Panc1 (cell line): ENCODE measurements at regions not wholly inside any gene's neighbourhood (a gene's known extent, or its start where the extent isn't known, plus 50 kb on each side); places are given as distances from the start of the nearest gene placed in this dataset.

Experiments used
- ATAC-seq: fragments of 200-7000 bp; cut with Tn5 transposase; 2 replicates; pipeline ENCODE4 v1.9.1; 2020; ENCODE audit warnings: mild to moderate bottlenecking, moderate library complexity
- BruUV-seq: library from RNA; stranded (reverse); fragments of 400-500 nt; replicated peaks from 2 replicates; lab custom pipeline; 2021; lab: Mats Ljungman, UMichigan
- CTCF ChIA-PET: fragments of 300-600 bp; sonication (Branson Sonifier 250); formaldehyde crosslinking; loops from one replicate; lab custom pipeline; 2022; ENCODE audit warnings: antibody characterized with exemption; lab: Charles Lee
- POLR2A ChIA-PET: fragments of 300-600 bp; sonication (Branson Sonifier 250); formaldehyde crosslinking; loops from one replicate; lab custom pipeline; 2022; ENCODE audit warnings: antibody characterized with exemption; lab: Charles Lee
- DNase-seq: peaks from one replicate; pipeline ENCODE4 v3.0.0-alpha.2; 2010; ENCODE audit warnings: low read depth, low spot score
- H3K27ac ChIP-seq: 2 replicates; pipeline ENCODE4 v1.5.1; 2011; ENCODE audit warnings: mild to moderate bottlenecking, low read length, inconsistent platforms
- H3K27me3 ChIP-seq: fragments of 200-500 bp; sonication (Bioruptor generic); 2 replicates; pipeline ENCODE4 v1.6.0; 2014; ENCODE audit warnings: low read length, inconsistent platforms; ENCODE audit not compliant: control insufficient read depth, insufficient read depth
- H3K36me3 ChIP-seq: fragments of 200-500 bp; sonication (Bioruptor generic); 2 replicates; pipeline ENCODE4 v1.5.1; 2014; ENCODE audit warnings: inconsistent platforms, mild to moderate bottlenecking, low read length, moderate library complexity; ENCODE audit not compliant: control insufficient read depth, insufficient read depth
- H3K4me1 ChIP-seq: 2 replicates; pipeline ENCODE4 v1.5.1; 2011; ENCODE audit warnings: inconsistent platforms, mild to moderate bottlenecking, low read length, moderate library complexity; ENCODE audit not compliant: control insufficient read depth, insufficient read depth
- H3K4me3 ChIP-seq, 2 experiments: 2 replicates each; pipeline ENCODE4 v1.5.1; 2011 to 2012; ENCODE audit warnings: low read depth in 2 of 2, low read length in 2 of 2, mild to moderate bottlenecking in 2 of 2, inconsistent platforms in 1 of 2, moderate library complexity in 1 of 2
- H3K9me3 ChIP-seq: fragments of 200-500 bp; sonication (Bioruptor generic); 2 replicates; pipeline ENCODE4 v1.5.1; 2014; ENCODE audit warnings: low read depth, mild to moderate bottlenecking, inconsistent platforms, low read length, moderate library complexity; ENCODE audit not compliant: control insufficient read depth, insufficient read depth
- POLR2AphosphoS5 ChIP-seq: IDR thresholded peaks from 2 replicates; pipeline ENCODE4 v1.6.1; 2012; ENCODE audit warnings: mild to moderate bottlenecking, low read depth, low read length, moderate library complexity
- REST ChIP-seq, 2 experiments: IDR thresholded peaks; 2 replicates each; pipeline ENCODE4 v1.6.1; 2011 to 2012; ENCODE audit warnings: low read depth in 2 of 2, control low read depth in 1 of 2, low read length in 1 of 2, mild to moderate bottlenecking in 1 of 2, moderate library complexity in 1 of 2; ENCODE audit not compliant: insufficient read depth in 1 of 2
- SIN3A ChIP-seq: IDR thresholded peaks from 2 replicates; pipeline ENCODE4 v1.6.1; 2012; ENCODE audit warnings: low read depth, mild to moderate bottlenecking, low read length, moderate library complexity, borderline replicate concordance; ENCODE audit not compliant: insufficient read depth
- TCF7L2 ChIP-seq: IDR thresholded peaks from 2 replicates; pipeline ENCODE4 v1.6.1; 2011; ENCODE audit warnings: mild to moderate bottlenecking, low read depth, low read length, inconsistent platforms
- in situ Hi-C: cut with HindIII; loops from 2 replicates; pipeline ENCODE4 v1.10.0; 2016; ENCODE audit warnings: low sequenced_read_pairs, low pct_unique_long_range_greater_than_20kb
- intact Hi-C: fragments of 100-400 bp; cut with micrococcal nuclease; formaldehyde crosslinking; loops from one replicate; pipeline ENCODE4 v1.10.0; 2022; ENCODE audit not compliant: unreplicated experiment
- TF ChIP-seq, protein P1 (sequence below): fragments of 450-650 bp; IDR thresholded peaks from 2 replicates; pipeline ENCODE4 v1.5.1; 2017; ENCODE audit warnings: mild to moderate bottlenecking

DNA sequence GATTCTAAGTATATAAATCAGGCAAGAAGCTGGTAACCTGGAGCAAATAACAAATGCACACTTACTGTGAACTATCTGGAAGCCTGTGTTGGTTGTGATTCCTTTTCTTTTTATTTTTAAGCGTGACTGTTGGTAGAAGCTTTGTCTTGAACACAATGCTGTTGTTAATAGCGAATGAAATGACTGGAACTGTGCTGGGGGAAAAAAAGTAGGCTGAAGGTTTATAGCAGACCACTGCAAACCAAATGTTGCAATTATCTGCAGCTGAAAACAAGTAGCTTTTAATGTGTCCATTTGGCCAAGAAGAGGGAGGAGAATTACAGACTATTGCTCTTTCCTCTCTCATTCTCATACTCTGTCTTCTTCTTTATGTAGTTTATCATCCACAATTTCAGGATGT, 184.5 kb upstream of the DNAJC19 start:
- Histone ChIP-seq H3K27me3 (0 out of 2 replicates have a peak, but pooled peaks cover 7% of the 10 kb centered on the region), H3K36me3 (no peaks in the 10 kb centered on the region), H3K9me3 (no peaks in the 10 kb centered on the region), H3K4me1 (no peaks in the 10 kb centered on the region), H3K4me3 (no peak overlapping the region), H3K27ac (no peak overlapping the region)
- intact Hi-C loops (loop anchor here (10.0 kb wide), 2 partner anchors 179 to 369 kb away; no protein-coding TSS in a partner anchor), in situ Hi-C loops (no loop called here)
- no peak for ATAC-seq
- POLR2A ChIA-PET = no interaction called here
- TF ChIP-seq, protein P1, sequence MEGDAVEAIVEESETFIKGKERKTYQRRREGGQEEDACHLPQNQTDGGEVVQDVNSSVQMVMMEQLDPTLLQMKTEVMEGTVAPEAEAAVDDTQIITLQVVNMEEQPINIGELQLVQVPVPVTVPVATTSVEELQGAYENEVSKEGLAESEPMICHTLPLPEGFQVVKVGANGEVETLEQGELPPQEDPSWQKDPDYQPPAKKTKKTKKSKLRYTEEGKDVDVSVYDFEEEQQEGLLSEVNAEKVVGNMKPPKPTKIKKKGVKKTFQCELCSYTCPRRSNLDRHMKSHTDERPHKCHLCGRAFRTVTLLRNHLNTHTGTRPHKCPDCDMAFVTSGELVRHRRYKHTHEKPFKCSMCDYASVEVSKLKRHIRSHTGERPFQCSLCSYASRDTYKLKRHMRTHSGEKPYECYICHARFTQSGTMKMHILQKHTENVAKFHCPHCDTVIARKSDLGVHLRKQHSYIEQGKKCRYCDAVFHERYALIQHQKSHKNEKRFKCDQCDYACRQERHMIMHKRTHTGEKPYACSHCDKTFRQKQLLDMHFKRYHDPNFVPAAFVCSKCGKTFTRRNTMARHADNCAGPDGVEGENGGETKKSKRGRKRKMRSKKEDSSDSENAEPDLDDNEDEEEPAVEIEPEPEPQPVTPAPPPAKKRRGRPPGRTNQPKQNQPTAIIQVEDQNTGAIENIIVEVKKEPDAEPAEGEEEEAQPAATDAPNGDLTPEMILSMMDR = no peak
- TF ChIP-seq POLR2AphosphoS5 (no peak), TCF7L2 (no peak), SIN3A (no peak)
- no peak for DNase-seq
- no TSS peak for BruUV-seq
- CTCF ChIA-PET = no interaction called here

DNA sequence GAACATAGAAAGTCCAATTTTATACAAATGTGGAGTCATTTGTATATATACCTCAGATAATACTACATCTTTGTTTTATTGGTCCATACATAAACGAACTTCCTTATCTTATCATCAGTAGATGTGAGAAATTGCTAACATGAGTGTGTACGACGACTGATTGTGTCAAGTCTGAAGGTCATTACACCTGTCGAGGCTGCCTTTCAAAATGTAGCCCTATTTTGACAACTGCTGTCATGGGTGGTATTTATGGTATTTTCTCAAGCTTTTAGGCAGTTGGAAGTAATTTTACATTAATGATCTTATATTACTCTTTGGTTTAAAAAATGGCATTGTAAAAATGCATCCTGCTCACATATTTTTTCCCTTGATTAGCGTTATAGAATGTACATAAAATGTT, 183.7 kb upstream of the DNAJC19 start:
- no TSS peak for BruUV-seq
- intact Hi-C loops (loop anchor here (10.0 kb wide), 2 partner anchors 178 to 368 kb away; no protein-coding TSS in a partner anchor), in situ Hi-C loops (no loop called here)
- Histone ChIP-seq H3K27ac (no peak overlapping the region), H3K4me1 (no peaks in the 10 kb centered on the region), H3K27me3 (0 out of 2 replicates have a peak, but pooled peaks cover 7% of the 10 kb centered on the region), H3K4me3 (no peak overlapping the region), H3K9me3 (no peaks in the 10 kb centered on the region), H3K36me3 (no peaks in the 10 kb centered on the region)
- DNase-seq = no peak
- ChIA-PET POLR2A (no interaction called here), CTCF (interaction anchor here (0.6 kb wide), 1 partner anchor 184 kb away, joined by 4 read pairs; no protein-coding TSS in a partner anchor)
- no peak for TF ChIP-seq TCF7L2
- TF ChIP-seq SIN3A = no peak
- TF ChIP-seq POLR2AphosphoS5 = no peak
- TF ChIP-seq REST (IDR thresholded peaks at IDR 0.05; ENCODE audit: insufficient read depth in 1 of 2, low read depth in 2 of 2, low read length in 1 of 2) = no peak
- no peak for ATAC-seq

DNA sequence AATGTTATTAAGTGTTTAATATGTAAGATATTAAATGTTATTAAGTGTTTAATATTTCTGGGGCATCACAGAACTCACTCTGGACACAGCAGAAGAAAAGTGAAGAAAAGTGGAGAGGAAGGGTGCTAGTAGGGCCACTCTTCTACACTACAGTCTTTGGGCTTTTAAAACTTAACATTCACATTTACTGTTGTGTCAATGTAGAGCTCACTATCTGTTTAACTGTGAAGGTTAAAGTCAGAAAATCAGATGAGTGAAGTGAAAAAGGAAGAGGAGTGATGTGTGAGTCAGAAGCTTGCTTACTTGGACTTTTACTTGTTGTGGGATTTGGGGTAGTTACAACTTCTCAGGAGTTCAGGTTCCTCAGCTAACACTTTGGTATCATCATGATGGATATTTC, 145.3 kb upstream of the DNAJC19 start:
- no peak for DNase-seq
- TF ChIP-seq, protein P1 = no peak
- no peak for TF ChIP-seq SIN3A
- no peak for TF ChIP-seq REST (IDR thresholded peaks at IDR 0.05; ENCODE audit: insufficient read depth in 1 of 2, low read depth in 2 of 2, low read length in 1 of 2)
- TF ChIP-seq POLR2AphosphoS5 = no peak
- TF ChIP-seq TCF7L2 = no peak
- POLR2A ChIA-PET = no interaction called here
- H3K36me3 ChIP-seq = no peaks in the 10 kb centered on the region
- H3K27me3 ChIP-seq = no peaks in the 10 kb centered on the region
- H3K9me3 ChIP-seq = no peaks in the 10 kb centered on the region
- CTCF ChIA-PET = no interaction called here
- H3K4me3 ChIP-seq = no peak overlapping the region
- ATAC-seq = no peak
- H3K4me1 ChIP-seq = no peaks in the 10 kb centered on the region
- H3K27ac ChIP-seq = no peak overlapping the region
- in situ Hi-C loops = no loop called here
- intact Hi-C loops = no loop called here
- no TSS peak for BruUV-seq
